Smooth muscle cell (in vitro differentiated cells): ENCODE measurements at regions not wholly inside any gene's neighbourhood (a gene's known extent, or its start where the extent isn't known, plus 50 kb on each side); places are given as distances from the start of the nearest gene placed in this dataset.

Experiments
- DNase-seq: peaks from one replicate; lab custom pipeline; 2025; ENCODE audit not compliant: unreplicated experiment; lab: John Stamatoyannopoulos, UW
- H2AFZ ChIP-seq: fragments of 200-600 bp; sonication (generic); 2 replicates; pipeline ENCODE4 v1.6.0; 2016; ENCODE audit warnings: antibody characterized with exemption, low read depth, mild to moderate bottlenecking
- H3F3A ChIP-seq: fragments of 200-600 bp; sonication (generic); 2 replicates; pipeline ENCODE4 v1.6.0; 2017; ENCODE audit warnings: antibody characterized with exemption, low read depth
- H3K27ac ChIP-seq: fragments of 200-600 bp; sonication (generic); 2 replicates; pipeline ENCODE4 v1.5.1; 2016; ENCODE audit warnings: low read depth, mild to moderate bottlenecking
- H3K27me3 ChIP-seq: fragments of 200-600 bp; sonication (generic); 2 replicates; pipeline ENCODE4 v1.6.1; 2016; ENCODE audit warnings: low read depth, mild to moderate bottlenecking
- H3K36me3 ChIP-seq: fragments of 200-600 bp; sonication (generic); 2 replicates; pipeline ENCODE4 v1.5.1; 2016; ENCODE audit warnings: low read depth
- H3K4me1 ChIP-seq: fragments of 200-600 bp; sonication (generic); 2 replicates; pipeline ENCODE4 v1.5.1; 2016; ENCODE audit warnings: low read depth
- H3K4me2 ChIP-seq: fragments of 200-600 bp; sonication (generic); 2 replicates; pipeline ENCODE4 v1.6.0; 2016; ENCODE audit warnings: mild to moderate bottlenecking
- H3K4me3 ChIP-seq: fragments of 200-600 bp; sonication (generic); 2 replicates; pipeline ENCODE4 v1.5.1; 2016; ENCODE audit warnings: mild to moderate bottlenecking
- H3K79me2 ChIP-seq: fragments of 200-600 bp; sonication (generic); 2 replicates; pipeline ENCODE4 v1.6.0; 2016; ENCODE audit warnings: low read depth, mild to moderate bottlenecking
- H3K9ac ChIP-seq: fragments of 200-600 bp; sonication (generic); 2 replicates; pipeline ENCODE4 v1.6.0; 2016; ENCODE audit warnings: low read depth
- H3K9me3 ChIP-seq: fragments of 200-600 bp; sonication (generic); replicated peaks from 2 replicates; pipeline ENCODE4 v1.5.1; 2016; ENCODE audit warnings: low read depth
- H4K20me1 ChIP-seq: fragments of 200-600 bp; sonication (generic); 2 replicates; pipeline ENCODE4 v1.6.0; 2016; ENCODE audit warnings: low read depth
- CTCF ChIP-seq: fragments of 200-600 bp; sonication (generic); IDR thresholded peaks from 2 replicates; pipeline ENCODE4 v1.5.1; 2017; ENCODE audit warnings: borderline replicate concordance, mild to moderate bottlenecking, antibody characterized with exemption; ENCODE audit not compliant: insufficient read depth, poor library complexity, severe bottlenecking
- WGBS: methylation state at CpG from one replicate; pipeline ENCODE4 v1.1.7; 2016; ENCODE audit warnings: low lambda C conversion rate; 5-methylcytosine and 5-hydroxymethylcytosine counted together

GRCh38 chr14:51548187-51548586 lies 103.5 kb upstream of the FRMD6 start:
- no peak overlapping the region for H2AFZ ChIP-seq
- H3K9ac ChIP-seq = peak overlapping the region; percentile 86
- H3K9me3 ChIP-seq = no peaks in the 10 kb centered on the region
- no peaks in the 10 kb centered on the region for H3K36me3 ChIP-seq
- no peaks in the 10 kb centered on the region for H3K79me2 ChIP-seq
- H3K4me3 ChIP-seq = no peak overlapping the region
- H3K4me2 ChIP-seq = peak overlapping the region; percentile 62
- peaks cover 13% of the 10 kb centered on the region for H3F3A ChIP-seq
- peak overlapping the region; percentile 99 for H3K27ac ChIP-seq
- no peaks in the 10 kb centered on the region for H3K27me3 ChIP-seq
- WGBS = 68% methylated on average over 4 of the region's 4 CpGs
- H4K20me1 ChIP-seq = no peaks in the 10 kb centered on the region
- no peak for DNase-seq
- TF ChIP-seq CTCF = no peak
- H3K4me1 ChIP-seq = peaks cover 31% of the 10 kb centered on the region

GRCh38 chr14:51550636-51551035 lies 101.1 kb upstream of the FRMD6 start:
- Histone ChIP-seq H3K79me2 (no peaks in the 10 kb centered on the region), H3F3A (peaks cover 2% of the 10 kb centered on the region), H3K27ac (no peak overlapping the region), H2AFZ (no peak overlapping the region), H3K4me2 (no peak overlapping the region), H3K27me3 (no peaks in the 10 kb centered on the region), H4K20me1 (no peaks in the 10 kb centered on the region), H3K36me3 (no peaks in the 10 kb centered on the region), H3K4me1 (peaks cover 21% of the 10 kb centered on the region), H3K9me3 (no peaks in the 10 kb centered on the region), H3K4me3 (no peak overlapping the region), H3K9ac (no peak overlapping the region)
- WGBS = 94% methylated on average over 5 of the region's 5 CpGs
- DNase-seq = no peak
- TF ChIP-seq CTCF = no peak

- no peak overlapping the region for H2AFZ ChIP-seq
- H3K9ac ChIP-seq = no peak overlapping the region
- TF ChIP-seq CTCF = no peak
- H3K36me3 ChIP-seq = no peaks in the 10 kb centered on the region
- no peaks in the 10 kb centered on the region for H3K9me3 ChIP-seq
- no peaks in the 10 kb centered on the region for H3F3A ChIP-seq
- H3K27ac ChIP-seq = no peak overlapping the region
- H3K27me3 ChIP-seq = no peaks in the 10 kb centered on the region
- peaks cover 13% of the 10 kb centered on the region for H3K4me1 ChIP-seq
- H3K4me2 ChIP-seq = no peak overlapping the region
- no peak overlapping the region for H3K4me3 ChIP-seq
- no peak for DNase-seq
- no peaks in the 10 kb centered on the region for H3K79me2 ChIP-seq
- H4K20me1 ChIP-seq = no peaks in the 10 kb centered on the region
- WGBS = 95% methylated on average over 7 of the region's 7 CpGs
These were observed 99.4 kb upstream of the FRMD6 start for GRCh38 chr14:51552275-51552674.

GRCh38 chr14:51552768-51553404 lies 98.8 kb upstream of the FRMD6 start:
- TF ChIP-seq CTCF = no peak
- peak overlapping the region; percentile 91 for H3K27ac ChIP-seq
- H3K4me2 ChIP-seq = no peak overlapping the region
- H3K9ac ChIP-seq = no peak overlapping the region
- H3K27me3 ChIP-seq = no peaks in the 10 kb centered on the region
- H3K36me3 ChIP-seq = no peaks in the 10 kb centered on the region
- no peaks in the 10 kb centered on the region for H3K79me2 ChIP-seq
- H3K9me3 ChIP-seq = no peaks in the 10 kb centered on the region
- H3K4me1 ChIP-seq = peaks cover 9% of the 10 kb centered on the region
- no peak overlapping the region for H2AFZ ChIP-seq
- H4K20me1 ChIP-seq = no peaks in the 10 kb centered on the region
- WGBS = 80% methylated on average over 4 of the region's 4 CpGs
- H3F3A ChIP-seq = no peaks in the 10 kb centered on the region
- no peak overlapping the region for H3K4me3 ChIP-seq
- DNase-seq = no peak
